Kidney epithelial cell (primary cell): ENCODE measurements at regions not wholly inside any gene's neighbourhood (a gene's known extent, or its start where the extent isn't known, plus 50 kb on each side); places are given as distances from the start of the nearest gene placed in this dataset.

Experiments used
- DNase-seq: peaks from one replicate; pipeline ENCODE4 v3.0.0-alpha.2; 2010; ENCODE audit warnings: low read depth
- H3K27me3 ChIP-seq: 2 replicates; pipeline ENCODE4 v1.6.0; 2011; ENCODE audit warnings: low read length; ENCODE audit not compliant: control insufficient read depth, insufficient read depth
- H3K36me3 ChIP-seq: 2 replicates; pipeline ENCODE4 v1.5.1; 2011; ENCODE audit warnings: low read length; ENCODE audit not compliant: control insufficient read depth, insufficient read depth
- H3K4me3 ChIP-seq: 2 replicates; pipeline ENCODE4 v1.5.1; 2011; ENCODE audit warnings: low read depth, mild to moderate bottlenecking, control low read depth, low read length
- CTCF ChIP-seq: IDR thresholded peaks from 2 replicates; pipeline ENCODE4 v1.5.1; 2011; ENCODE audit warnings: mild to moderate bottlenecking, moderate library complexity, low read length, control low read depth, inconsistent platforms; ENCODE audit not compliant: insufficient read depth, poor library complexity, severe bottlenecking

- no peak for DNase-seq
- no peak for TF ChIP-seq CTCF
- no peak overlapping the region for H3K4me3 ChIP-seq
- H3K27me3 ChIP-seq = no peaks in the 10 kb centered on the region
- no peaks in the 10 kb centered on the region for H3K36me3 ChIP-seq
Measured at GRCh38 chr1:110728388-110729001, 53.8 kb upstream of the KCNA3 start.

- DNase-seq = no peak
- Histone ChIP-seq H3K36me3 (no peaks in the 10 kb centered on the region), H3K27me3 (no peaks in the 10 kb centered on the region), H3K4me3 (no peak overlapping the region)
- TF ChIP-seq CTCF = no peak
Measured at GRCh38 chr1:110727246-110727645, 52.5 kb upstream of the KCNA3 start.

GRCh38 chr1:110726755-110727154 lies 52.0 kb upstream of the KCNA3 start:
- H3K4me3 ChIP-seq = no peak overlapping the region
- H3K27me3 ChIP-seq = no peaks in the 10 kb centered on the region
- no peak for DNase-seq
- TF ChIP-seq CTCF = no peak
- H3K36me3 ChIP-seq = no peaks in the 10 kb centered on the region
